Suprapubic skin (tissue), 4 donors: ENCODE measurements at regions not wholly inside any gene's neighbourhood (a gene's known extent, or its start where the extent isn't known, plus 50 kb on each side); places are given as distances from the start of the nearest gene placed in this dataset.

Experiments
- DNase-seq, 2 donors: peaks; one replicate each; pipeline ENCODE4 v3.0.0-alpha.2; 2019; ENCODE audit warnings: low spot score in 2 of 2
- H3K27ac ChIP-seq: fragments of 200-600 bp; sonication (generic); one replicate; pipeline ENCODE4 v1.5.1; 2019
- H3K27me3 ChIP-seq: fragments of 200-600 bp; sonication (generic); one replicate; pipeline ENCODE4 v1.5.1; 2019
- H3K36me3 ChIP-seq: fragments of 200-600 bp; sonication (generic); one replicate; pipeline ENCODE4 v1.5.1; 2019
- H3K4me1 ChIP-seq: fragments of 200-600 bp; sonication (generic); one replicate; pipeline ENCODE4 v1.5.1; 2019
- H3K4me3 ChIP-seq: fragments of 200-600 bp; sonication (generic); one replicate; pipeline ENCODE4 v1.5.1; 2019; ENCODE audit warnings: mild to moderate bottlenecking
- H3K9me3 ChIP-seq: fragments of 200-600 bp; sonication (generic); one replicate; pipeline ENCODE4 v1.5.1; 2019
- EP300 ChIP-seq: sonication (generic); formaldehyde crosslinking; IDR thresholded peaks from one replicate; pipeline ENCODE4 v1.6.1; 2017; ENCODE audit warnings: antibody characterized with exemption
- POLR2A ChIP-seq, 2 donors: fragments of 450-650 bp; IDR thresholded peaks; one replicate each; pipeline ENCODE4 v1.6.1; 2017; ENCODE audit warnings: antibody characterized with exemption in 2 of 2, mild to moderate bottlenecking in 2 of 2, moderate library complexity in 2 of 2
- POLR2AphosphoS5 ChIP-seq, 3 donors: sonication (generic); formaldehyde crosslinking; IDR thresholded peaks; one replicate each; pipeline ENCODE4 v1.6.1; 2017; ENCODE audit warnings: antibody characterized with exemption in 3 of 3
- WGBS: methylation state at CpG from one replicate; pipeline ENCODE4 v1.1.5; 2018; 5-methylcytosine and 5-hydroxymethylcytosine counted together
- TF ChIP-seq, protein P1 (sequence below), 2 donors: fragments of 200-600 bp in 1 of 2; fragments of 450-650 bp in 1 of 2; sonication (generic) in 1 of 2; IDR thresholded peaks; one replicate each; pipeline ENCODE4 v1.5.1; 2016 to 2019; ENCODE audit warnings: antibody characterized with exemption in 2 of 2, mild to moderate bottlenecking in 1 of 2, moderate library complexity in 1 of 2

GRCh38 chr5:44565902-44566301, 176.7 kb upstream of the FGF10 start:
- TF ChIP-seq, protein P1, sequence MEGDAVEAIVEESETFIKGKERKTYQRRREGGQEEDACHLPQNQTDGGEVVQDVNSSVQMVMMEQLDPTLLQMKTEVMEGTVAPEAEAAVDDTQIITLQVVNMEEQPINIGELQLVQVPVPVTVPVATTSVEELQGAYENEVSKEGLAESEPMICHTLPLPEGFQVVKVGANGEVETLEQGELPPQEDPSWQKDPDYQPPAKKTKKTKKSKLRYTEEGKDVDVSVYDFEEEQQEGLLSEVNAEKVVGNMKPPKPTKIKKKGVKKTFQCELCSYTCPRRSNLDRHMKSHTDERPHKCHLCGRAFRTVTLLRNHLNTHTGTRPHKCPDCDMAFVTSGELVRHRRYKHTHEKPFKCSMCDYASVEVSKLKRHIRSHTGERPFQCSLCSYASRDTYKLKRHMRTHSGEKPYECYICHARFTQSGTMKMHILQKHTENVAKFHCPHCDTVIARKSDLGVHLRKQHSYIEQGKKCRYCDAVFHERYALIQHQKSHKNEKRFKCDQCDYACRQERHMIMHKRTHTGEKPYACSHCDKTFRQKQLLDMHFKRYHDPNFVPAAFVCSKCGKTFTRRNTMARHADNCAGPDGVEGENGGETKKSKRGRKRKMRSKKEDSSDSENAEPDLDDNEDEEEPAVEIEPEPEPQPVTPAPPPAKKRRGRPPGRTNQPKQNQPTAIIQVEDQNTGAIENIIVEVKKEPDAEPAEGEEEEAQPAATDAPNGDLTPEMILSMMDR (IDR thresholded peaks at IDR 0.05) = no peak
- no peak for TF ChIP-seq POLR2A (IDR thresholded peaks at IDR 0.05)
- TF ChIP-seq POLR2AphosphoS5 (IDR thresholded peaks at IDR 0.05) = no peak
- no peak for TF ChIP-seq EP300
- DNase-seq = no peak
- H3K27me3 ChIP-seq = no peaks in the 10 kb centered on the region
- no peak overlapping the region for H3K4me3 ChIP-seq
- H3K4me1 ChIP-seq = no peaks in the 10 kb centered on the region
- no peaks in the 10 kb centered on the region for H3K36me3 ChIP-seq
- H3K9me3 ChIP-seq = no peaks in the 10 kb centered on the region
- H3K27ac ChIP-seq = no peak overlapping the region
- WGBS = 57% methylated on average over 2 of the region's 2 CpGs

- 59% methylated on average over 1 of the region's 1 CpG for WGBS
- Histone ChIP-seq H3K27ac (no peak overlapping the region), H3K36me3 (no peaks in the 10 kb centered on the region), H3K4me3 (no peak overlapping the region), H3K27me3 (no peaks in the 10 kb centered on the region), H3K4me1 (no peaks in the 10 kb centered on the region), H3K9me3 (no peaks in the 10 kb centered on the region)
- no peak for DNase-seq
- TF ChIP-seq POLR2AphosphoS5 (IDR thresholded peaks at IDR 0.05) = no peak
- TF ChIP-seq, protein P1 (IDR thresholded peaks at IDR 0.05) = no peak
- no peak for TF ChIP-seq EP300
- TF ChIP-seq POLR2A (IDR thresholded peaks at IDR 0.05) = no peak
Measured at GRCh38 chr5:44565360-44565759, 176.1 kb upstream of the FGF10 start.

GRCh38 chr5:44546286-44546685, 157.1 kb upstream of the FGF10 start:
- Histone ChIP-seq H3K27me3 (no peaks in the 10 kb centered on the region), H3K36me3 (no peaks in the 10 kb centered on the region), H3K4me3 (no peak overlapping the region), H3K4me1 (no peaks in the 10 kb centered on the region), H3K27ac (no peak overlapping the region), H3K9me3 (no peaks in the 10 kb centered on the region)
- no peak for DNase-seq
- 51% methylated on average over 2 of the region's 2 CpGs for WGBS
- no peak for TF ChIP-seq POLR2AphosphoS5 (IDR thresholded peaks at IDR 0.05)
- no peak for TF ChIP-seq EP300
- no peak for TF ChIP-seq POLR2A (IDR thresholded peaks at IDR 0.05)
- TF ChIP-seq, protein P1 (IDR thresholded peaks at IDR 0.05) = no peak

- DNase-seq = no peak
- no peaks in the 10 kb centered on the region for H3K9me3 ChIP-seq
- TF ChIP-seq POLR2A (IDR thresholded peaks at IDR 0.05) = no peak
- TF ChIP-seq, protein P1 (IDR thresholded peaks at IDR 0.05) = no peak
- no peak for TF ChIP-seq EP300
- no peak for TF ChIP-seq POLR2AphosphoS5 (IDR thresholded peaks at IDR 0.05)
- H3K4me1 ChIP-seq = no peaks in the 10 kb centered on the region
- no peak overlapping the region for H3K4me3 ChIP-seq
- no peaks in the 10 kb centered on the region for H3K36me3 ChIP-seq
- no peak overlapping the region for H3K27ac ChIP-seq
- H3K27me3 ChIP-seq = no peaks in the 10 kb centered on the region
Measured at GRCh38 chr5:44543511-44543910, 154.3 kb upstream of the FGF10 start.

DNA sequence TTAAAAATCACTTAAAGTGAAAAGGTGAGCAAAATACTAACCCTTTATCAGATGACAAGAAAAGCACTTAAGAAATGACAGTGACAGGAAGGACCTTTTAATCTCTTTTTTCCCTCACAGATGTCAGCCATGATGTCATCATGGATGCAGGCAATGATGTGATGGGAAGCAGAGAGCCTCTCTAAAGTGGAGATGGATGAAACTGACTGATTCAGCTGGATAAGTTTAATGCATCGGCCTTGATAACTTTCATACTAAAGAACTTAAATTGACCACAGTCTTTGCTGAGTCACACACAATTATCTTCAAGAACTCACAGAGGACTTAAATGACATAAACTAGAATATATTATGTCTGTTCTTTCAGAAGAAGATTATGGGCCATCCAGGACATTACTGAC, 153.2 kb upstream of the FGF10 start:
- WGBS = 91% methylated on average over 1 of the region's 1 CpG

More for the DNA sequence above, 153.2 kb upstream of the FGF10 start:
- Histone ChIP-seq H3K4me1 (no peaks in the 10 kb centered on the region), H3K4me3 (no peak overlapping the region), H3K9me3 (no peaks in the 10 kb centered on the region), H3K27ac (no peak overlapping the region), H3K27me3 (no peaks in the 10 kb centered on the region), H3K36me3 (no peaks in the 10 kb centered on the region)
- DNase-seq = no peak
- TF ChIP-seq, protein P1 (IDR thresholded peaks at IDR 0.05) = no peak
- TF ChIP-seq POLR2A (IDR thresholded peaks at IDR 0.05) (no peak), EP300 (no peak), POLR2AphosphoS5 (IDR thresholded peaks at IDR 0.05) (no peak)
